Activated effector memory CD4-positive, alpha-beta T cell treated with Interleukin-2 at 50 U/mL for 16 hours (primary cell): ENCODE measurements at regions not wholly inside any gene's neighbourhood (a gene's known extent, or its start where the extent isn't known, plus 50 kb on each side); places are given as distances from the start of the nearest gene placed in this dataset.

Experiments
- DNase-seq: peaks from one replicate; pipeline ENCODE4 v3.0.0-alpha.2; 2020

DNA sequence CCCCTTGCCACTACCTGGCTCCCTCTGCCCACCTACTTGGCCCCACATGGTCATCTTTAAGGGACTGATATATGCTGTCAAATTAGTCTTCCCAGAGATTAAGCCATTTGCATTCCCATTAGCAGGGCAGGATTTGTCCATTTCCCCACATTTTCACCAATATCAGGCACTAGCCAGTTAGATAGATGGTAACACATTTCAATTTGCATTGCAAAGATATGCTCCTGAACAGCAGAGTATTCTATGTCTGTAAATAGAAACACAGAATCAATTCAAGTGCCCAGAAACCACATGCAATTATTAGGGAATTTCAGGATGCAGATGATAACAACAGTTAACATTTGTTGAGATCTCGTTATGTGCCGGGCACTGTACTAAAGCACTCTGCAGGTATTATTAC, 92.6 kb upstream of the IL12B start:
- DNase-seq = no peak

DNA sequence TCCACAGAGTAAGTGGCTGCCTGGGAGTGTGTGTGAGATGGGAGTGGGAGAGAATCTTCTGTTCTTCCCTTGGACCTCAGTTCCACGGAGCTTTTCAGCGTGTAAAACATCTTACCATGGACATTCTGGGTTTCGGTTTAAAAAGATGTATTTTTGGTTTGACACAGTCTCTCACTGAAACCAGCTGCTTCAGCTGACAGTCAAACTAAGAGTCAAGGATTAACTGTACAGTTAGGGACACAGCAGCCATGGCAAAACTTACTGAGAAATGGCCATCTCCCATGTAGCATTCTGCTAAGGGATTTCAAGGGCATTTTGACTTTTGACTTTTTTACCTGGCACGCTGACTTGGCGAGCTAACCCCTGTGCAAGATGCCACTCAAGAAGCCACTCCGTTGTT, 93.8 kb upstream of the IL12B start:
- DNase-seq = no peak

DNA sequence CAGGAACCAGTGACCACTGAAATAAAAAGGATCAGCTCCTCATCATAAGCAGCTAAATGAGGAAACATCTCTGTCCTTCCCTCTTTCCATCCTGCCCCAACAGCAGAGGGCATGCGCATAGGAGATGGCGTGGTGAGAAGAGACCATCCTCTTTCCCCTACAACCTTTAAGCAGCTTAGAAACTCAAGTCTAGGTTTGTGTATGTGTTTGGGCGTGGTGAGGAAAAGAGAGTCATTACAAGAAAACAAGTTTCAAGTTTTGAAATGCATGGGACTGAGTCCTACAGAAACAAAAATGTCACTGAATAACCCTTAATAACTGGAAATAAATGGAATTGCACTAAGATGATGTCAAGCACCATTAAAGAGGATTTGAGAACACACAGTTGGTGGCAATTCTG, 96.4 kb upstream of the IL12B start:
- no peak for DNase-seq

DNA sequence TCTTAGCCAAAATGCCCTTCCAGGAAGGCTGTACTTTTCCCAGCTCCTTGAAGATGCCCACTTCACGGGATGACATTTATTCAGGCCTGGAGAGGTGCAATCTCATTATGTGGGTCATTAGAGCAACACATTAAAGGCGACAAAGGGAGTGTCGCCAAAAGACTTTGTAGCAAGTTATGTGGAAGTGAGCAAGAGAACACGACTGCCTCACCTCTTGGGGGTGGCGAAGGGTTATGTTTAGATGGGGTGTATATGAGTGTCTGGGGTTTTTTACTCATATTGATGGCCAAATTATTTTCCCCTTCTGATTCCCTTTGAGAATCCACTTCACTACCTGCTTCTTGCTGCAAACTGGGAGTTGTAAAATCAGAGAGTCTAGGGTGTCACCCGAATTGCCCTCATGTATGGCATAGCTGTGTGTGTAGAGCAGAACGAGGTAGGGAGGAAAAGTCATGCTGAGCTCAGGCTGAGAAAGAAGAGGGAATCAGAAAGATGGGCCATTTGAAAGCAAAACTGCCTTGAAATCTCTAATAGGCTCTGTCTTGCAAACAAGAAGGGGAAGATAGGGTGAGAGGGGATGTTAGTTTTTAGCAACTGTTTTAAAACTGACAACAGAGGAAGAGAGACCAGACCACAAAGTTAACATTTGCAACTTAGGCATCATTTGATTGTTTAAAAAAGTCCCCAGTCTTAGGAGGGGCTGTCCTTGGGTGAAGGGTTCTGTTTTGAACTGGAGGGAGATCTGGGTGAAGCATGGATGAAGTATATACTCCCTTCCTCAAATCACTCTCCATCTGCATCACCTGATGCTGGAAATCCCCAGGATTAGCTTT, 97.1 kb upstream of the IL12B start:
- no peak for DNase-seq

DNA sequence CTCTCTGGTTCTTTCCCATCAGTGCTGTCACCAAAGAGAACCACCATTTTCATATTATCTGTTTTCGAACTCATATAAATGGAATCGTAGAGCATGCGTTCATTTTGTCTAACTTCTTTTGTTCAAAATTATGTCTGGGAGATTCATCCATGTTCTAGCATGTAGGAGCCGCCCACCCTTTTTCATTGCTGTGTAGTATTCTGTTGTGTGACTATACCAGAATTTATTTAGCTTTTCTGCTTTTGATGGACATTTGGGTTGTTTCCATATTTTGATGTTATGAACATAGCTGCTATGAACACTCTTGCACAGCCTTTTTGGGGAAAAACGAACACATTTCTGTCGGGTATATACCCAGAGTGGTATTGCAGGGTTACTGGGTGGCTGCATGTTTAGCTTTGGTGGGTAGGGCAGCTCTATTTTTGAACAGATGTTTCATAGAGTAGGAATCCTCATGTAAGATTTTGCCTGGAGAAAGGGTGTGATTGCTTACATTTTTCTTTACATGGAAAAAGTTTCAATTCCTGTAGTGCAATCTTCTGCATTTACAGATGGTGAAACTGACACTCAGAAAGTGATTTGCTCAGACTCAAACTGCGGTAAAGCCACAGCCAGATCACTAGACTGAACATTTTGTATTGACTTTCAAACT, 100.2 kb upstream of the IL12B start:
- no peak for DNase-seq

DNA sequence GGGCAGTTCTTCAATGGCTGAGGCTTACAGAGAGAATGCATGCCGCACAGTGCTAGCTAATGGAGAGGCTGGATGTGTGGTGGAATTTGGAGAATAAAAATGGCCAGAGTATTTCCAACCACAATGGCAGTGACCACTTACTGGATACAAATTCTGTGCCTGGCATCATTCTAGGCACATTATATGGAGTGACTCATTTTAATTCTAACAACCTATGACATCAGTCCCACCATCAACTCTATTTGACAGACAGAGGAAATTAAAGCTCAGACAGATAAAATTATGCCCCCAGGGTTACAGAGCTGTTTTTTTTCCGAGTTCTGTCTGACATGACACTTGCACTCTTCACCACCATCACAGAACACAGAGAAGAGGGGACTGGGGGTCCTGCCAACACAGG, 105.6 kb upstream of the IL12B start:
- no peak for DNase-seq

DNA sequence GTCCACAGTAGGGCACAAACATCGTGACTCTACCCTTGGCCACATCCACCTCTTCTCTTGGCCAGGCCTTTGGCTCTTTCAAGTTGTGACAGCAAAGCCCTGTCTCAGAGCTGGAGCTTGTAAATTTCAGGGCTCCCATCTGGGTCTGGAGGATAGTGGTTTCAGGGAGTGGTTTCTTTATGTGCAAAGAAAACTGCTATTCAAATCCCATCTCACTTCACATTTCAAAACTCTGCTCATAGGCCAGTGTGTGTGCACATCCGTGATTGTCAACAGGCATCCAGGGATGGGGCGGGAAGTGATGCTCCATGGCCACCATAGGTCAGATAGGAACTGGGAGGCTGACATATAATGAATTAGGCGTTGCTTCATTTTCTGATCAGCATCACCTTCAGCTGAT, 107.8 kb upstream of the IL12B start:
- DNase-seq = no peak

DNA sequence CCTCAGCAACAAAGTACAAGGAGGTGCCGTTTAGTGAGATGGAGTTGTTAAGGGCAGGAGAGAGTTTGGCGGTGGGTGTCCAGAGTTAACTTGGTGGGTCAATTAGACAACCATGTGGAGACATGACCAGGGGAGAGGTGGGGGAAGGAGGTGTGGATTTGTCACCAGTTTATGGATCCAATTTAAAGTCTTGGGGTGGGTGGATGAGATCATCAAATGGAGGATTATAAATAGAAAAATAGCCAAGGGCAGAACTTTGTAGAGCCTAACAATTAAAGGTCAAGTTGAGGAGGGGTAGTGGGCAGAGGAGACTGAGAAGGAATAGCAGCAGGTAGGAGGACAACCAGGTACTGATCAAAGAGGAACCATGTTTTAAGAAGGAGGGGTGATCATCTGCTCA, 108.7 kb upstream of the IL12B start:
- DNase-seq = no peak

DNA sequence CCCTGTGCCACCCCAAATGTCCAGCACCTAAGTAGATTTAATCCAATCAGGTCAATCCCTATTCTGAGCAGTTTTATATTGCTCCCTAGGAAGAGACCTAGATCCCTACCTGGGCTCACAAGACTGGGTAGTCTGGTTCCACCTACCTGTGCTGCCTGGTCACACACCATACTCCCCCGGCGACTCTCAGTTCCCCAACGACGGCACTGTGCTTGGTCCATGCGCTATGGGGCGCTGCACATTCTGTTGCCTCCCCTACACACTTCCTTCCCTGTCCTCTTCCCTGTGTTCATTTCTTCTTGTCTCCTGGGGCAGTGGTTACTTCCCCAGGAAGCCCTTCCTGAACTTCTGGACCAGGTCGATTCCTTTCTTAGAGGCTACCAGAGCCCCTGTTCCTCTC, 109.9 kb upstream of the IL12B start:
- DNase-seq = no peak

DNA sequence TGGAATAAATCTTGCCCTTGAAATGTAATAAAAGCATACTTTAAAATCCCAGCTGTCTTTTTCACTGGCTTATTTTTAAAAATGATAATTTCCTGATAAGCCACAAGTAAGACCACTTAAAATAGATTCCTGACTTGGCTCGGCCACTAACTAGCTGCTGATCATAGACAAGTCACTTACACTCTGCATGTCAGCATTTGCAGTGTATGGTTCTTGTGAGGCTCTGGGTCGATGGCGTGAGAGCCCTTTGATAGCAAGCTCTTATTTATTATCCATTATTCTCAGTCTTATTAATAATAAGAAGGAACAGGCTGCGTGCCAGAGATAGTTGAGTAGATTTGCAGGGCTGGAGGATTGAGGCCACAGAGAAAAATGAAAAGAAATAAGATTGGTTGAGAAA, 110.7 kb upstream of the IL12B start:
- no peak for DNase-seq

DNA sequence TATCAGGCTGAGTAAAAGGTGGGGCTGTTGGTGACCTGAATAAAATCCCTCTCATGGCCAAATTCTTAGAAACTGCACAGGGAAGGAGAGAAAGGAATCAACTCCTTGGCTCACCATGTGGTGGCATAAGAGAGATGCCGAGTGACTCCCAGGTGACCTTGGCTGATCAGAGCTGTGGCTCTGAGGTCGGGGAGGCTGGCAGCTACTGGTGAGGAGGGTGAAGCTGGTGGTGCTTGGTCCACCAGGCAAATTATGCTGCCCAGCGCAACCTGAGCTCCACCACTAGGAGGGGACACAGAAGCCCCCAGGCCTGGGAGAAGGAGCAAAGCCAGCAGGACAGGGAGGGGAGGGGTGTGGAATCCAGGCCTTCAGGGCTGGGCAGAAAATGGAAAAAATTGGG, 111.2 kb upstream of the IL12B start:
- DNase-seq = no peak

DNA sequence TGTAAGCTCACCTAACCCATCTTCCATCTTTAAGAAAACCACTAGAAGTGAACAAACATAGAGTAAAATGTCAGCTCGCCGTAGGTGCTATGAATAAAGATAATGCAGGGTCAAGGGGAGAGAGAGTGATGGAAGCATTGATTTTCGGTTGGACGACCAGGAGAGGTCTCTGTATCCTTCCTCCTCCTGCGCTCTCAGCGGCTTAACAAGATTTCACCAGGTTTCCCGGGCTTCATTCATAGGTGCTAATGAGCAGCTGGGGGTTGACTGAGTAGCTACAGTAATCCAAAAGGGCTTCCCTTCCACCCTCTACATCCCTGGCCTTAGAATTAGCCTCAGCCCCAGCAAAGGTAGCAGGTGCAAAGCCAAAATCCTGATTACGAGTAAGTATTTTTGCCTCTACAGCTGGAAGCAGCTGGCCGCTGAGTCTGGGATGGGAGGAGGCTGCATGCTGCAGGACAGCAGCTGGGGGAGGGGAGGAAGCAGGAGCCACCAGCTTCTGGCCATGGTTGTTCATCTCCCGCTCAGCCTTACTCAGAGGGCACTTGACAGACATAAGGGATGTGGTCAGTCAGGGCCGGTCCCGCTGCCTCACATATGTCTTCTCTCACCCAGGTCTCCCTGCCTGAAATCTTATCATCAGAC, 112.0 kb upstream of the IL12B start:
- DNase-seq = no peak

DNA sequence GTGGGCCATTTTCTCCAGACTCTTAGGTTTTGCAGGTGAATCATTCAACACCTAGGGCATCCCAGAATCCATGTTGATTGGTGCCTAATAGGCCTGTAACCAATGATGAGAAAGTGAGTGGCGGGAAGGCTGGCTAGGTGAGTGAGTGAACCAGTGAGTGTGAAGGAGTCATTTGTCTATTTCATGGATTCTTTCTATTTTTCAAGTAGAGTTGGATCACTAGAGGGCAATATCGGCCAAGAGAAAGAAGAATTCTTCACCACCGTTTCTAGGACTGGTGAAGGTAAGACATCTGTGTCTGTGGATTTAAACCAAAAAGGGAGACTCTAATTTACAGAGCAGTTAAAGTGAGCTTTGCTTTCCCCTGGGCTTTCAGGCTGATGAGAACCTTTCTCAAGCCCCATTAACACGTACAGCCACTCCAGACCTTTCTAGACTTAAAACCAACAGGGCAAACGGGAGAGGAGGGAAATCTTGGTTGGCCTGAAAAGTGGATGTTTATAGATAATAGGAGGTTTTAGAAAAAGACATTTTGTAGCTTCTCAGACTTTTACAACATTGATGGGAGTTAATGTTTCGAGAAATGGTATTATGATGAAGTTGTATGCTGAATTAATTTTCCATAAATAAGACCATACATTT, 114.3 kb upstream of the IL12B start:
- no peak for DNase-seq

DNA sequence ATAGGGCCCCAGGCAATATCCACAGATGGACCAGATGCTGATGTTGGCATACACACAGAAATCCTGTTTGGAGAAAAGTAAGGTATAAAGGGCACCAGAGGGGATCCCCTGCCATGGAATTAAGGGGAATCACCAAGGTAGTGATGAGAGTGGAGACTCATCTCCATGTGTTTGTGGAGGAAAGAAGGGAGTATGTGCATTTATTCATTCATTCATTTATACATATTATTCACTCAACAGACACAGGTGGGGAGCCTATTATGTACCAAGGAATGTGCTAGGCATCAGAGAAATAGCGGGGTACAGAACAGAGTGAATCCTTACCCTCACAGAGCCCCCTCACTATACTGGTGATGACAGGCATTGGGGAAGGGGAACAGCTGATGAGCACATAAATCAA, 116.8 kb upstream of the IL12B start:
- no peak for DNase-seq

DNA sequence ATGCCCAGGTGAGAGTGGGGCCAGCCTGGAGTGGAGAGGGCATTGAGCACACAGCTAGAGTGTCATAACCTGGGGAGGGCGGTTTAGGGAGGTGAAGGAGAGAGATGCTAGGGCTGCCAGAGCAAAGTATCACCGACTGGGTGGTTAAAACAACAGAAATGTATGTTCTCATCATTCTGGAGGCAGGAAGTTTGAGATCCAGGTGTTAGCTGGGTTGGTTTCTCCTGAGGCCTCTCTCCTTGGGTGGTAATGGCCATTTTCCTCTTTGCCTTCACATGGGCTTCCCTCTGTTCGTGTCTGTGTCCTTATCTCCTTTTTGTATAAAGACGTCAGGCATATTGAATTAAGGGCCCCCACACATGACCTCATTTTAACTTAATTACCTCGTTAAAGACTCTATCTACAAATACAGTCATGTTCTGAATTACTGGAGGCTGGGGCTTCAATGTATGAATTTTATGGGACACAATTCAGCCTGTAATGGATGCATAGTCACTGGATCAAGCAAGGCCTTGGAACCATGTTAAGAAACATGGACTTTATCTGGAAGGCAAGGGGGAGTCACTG, 118.6 kb upstream of the IL12B start:
- no peak for DNase-seq

DNA sequence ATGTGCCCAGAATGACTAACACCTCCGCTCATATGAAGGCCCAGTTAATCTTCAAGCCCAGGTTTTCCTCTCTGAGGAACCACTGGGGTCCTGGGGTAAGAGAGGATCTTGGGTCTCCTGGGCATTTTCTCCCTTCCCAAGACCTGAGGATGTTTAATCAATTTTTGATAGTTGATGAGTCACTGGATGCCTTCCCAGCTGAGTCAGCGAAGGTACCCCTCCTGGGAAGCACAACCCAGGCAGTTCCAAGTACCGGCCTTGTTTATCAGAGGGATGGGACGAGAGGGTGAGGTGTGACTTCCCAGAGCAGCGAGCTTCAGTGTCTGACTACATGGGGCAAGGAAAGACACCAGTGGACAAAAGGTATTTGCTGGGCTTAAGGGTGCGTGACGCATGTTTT, 119.6 kb upstream of the IL12B start:
- no peak for DNase-seq

DNA sequence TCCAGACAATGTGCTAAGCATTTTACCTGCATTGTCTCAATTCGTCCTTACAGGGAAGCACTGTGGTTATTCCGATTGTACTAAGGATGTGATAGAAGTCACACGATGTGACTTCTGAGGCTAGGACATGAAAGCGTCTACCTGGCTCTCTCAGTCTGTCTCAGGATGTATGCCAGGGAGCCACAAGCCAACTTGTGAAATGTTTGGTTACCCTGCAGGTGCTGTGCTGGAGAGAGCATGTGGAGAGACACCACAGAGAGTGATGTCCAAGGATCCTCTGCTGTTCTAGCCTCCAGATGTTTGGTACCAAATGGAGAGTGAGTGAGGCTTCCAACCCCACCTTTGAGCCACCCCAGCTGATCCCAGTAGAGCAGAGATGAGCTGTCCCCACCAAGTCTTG, 120.1 kb upstream of the IL12B start:
- no peak for DNase-seq

DNA sequence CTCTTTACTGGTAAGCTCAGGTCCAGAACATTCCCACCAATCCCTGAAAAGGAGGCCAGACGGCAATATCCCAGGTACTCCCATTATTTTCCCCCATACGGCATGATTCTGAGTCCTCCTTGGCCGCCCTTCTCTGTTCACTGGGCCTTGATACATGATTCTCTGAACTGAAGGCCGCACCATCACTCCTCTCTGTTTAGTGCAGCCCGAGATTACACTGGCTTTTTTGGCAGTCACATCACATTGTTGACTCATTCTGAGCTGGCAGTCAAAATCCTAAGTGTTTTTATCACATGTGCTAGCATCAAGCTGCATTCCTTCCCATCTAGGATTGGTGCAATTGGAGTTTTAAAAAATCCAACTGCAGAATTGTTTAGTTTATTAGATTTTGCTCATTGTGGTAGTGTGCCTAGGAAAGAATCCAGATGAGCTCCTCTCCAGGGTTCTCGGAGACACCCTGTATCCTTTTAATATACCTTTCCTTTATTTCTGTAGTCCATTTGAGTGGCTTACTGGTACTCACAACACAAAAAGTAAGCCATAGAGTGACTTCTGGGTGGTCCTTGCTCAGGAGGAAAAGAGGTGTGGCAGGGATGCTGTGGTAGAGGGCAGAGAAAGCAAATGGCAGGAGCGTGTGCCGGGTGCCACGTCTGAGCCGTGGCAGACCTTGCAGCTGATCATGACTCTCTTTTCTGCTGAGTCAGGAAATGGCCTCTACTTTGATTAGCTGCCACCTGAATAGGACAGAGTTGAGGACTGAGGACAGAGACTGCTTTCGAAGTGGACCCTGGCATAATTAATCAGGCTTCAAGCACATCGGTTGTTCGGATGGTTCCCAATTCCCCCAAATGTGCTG, 121.1 kb upstream of the IL12B start:
- DNase-seq = no peak

DNA sequence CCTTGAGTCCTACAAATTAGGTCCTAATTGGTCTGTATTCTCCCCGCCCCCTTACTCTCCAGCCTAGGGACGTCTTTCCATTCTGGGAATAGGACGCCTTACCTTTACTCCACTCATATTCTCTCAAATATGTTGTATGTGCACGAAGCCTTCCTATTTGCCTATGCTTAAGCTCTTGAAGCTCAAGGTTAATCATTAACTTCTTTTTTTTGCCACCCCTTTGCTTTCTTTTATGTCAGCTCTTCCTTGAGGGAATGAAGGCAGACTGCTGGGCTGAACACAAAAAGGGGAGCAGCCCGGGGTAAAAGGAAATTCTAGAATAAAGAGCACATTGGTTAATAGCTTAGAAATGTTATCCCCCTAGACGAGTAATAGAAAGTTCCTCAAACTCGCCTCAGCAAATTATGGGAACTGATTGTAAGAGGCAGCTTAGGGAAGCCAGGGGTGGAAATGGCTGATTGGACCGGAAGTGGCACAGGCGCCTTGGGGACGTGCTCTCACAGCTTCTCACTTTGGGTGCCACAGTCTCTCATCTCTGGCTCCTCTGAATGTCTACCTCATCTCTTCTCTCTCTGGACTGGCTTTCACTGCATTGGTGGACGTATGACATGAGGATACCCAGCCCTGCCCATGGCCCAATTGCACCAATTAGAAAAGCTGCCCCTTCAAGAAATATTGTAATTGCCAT, 122.3 kb upstream of the IL12B start:
- DNase-seq = no peak

DNA sequence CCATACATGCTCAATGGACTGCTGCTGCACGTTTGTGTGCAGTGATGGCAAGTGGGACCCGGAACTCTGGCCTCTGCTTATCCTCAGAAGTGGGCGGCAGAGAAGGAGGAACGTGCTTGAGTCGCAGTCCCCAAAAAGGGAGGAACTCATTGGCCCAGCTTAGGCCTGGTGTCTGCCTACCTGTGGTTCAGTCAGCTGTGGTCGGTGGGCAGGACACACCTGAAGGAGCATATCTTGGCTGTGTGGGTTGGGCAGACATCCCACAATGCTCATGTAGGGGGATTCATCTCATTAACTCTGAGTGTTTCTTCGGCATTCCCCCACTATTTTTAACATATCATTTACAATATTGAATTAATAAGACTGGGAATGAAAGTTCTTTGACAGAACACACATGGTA, 122.9 kb upstream of the IL12B start:
- no peak for DNase-seq

DNA sequence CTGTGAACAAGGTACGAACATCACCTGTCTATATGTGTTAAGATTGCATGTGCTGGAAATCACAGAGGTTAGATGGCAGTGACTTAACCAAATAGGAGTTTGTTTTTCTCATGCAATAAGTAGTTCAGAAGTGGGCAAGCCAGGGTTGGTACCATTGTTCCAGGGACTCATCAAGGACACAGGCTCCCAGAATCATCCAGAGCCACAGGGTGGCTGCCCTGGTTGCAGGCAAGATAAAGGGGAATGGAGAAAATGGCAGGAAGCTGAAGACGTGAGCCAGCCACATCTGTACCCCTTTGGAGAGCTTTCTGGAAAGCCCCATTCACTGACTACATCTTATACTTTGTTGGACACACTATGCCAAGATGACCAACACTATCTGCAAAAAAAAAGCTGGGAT, 126.0 kb upstream of the IL12B start:
- no peak for DNase-seq
